ENCODE measurements at regions not wholly inside any gene's neighbourhood (a gene's known extent, or its start where the extent isn't known, plus 50 kb on each side); places are given as distances from the start of the nearest gene placed in this dataset.
A peak's percentile ranks its signal among the peaks of the same experiment; 100 is the strongest.

DNA sequence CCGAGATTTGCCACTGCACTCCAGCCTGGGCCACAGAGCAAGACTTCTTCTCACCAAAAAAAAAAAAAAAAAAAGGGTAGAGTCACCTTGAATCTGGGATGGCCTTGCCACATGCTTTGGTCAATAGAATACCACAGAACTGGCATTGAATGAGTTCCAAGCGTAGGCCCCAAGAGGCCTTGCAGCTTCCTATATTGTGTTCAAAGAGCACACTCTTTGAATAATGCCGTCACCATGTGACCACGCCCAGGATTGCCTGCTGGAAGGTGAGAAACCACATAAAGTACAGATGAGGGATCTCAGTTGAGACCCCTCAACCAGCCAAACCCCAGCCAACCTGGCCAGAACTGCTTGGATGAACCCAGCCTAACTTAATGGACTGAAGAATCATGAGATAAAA lies 239.2 kb upstream of the AMIGO2 start:
- TF ChIP-seq, protein P1, sequence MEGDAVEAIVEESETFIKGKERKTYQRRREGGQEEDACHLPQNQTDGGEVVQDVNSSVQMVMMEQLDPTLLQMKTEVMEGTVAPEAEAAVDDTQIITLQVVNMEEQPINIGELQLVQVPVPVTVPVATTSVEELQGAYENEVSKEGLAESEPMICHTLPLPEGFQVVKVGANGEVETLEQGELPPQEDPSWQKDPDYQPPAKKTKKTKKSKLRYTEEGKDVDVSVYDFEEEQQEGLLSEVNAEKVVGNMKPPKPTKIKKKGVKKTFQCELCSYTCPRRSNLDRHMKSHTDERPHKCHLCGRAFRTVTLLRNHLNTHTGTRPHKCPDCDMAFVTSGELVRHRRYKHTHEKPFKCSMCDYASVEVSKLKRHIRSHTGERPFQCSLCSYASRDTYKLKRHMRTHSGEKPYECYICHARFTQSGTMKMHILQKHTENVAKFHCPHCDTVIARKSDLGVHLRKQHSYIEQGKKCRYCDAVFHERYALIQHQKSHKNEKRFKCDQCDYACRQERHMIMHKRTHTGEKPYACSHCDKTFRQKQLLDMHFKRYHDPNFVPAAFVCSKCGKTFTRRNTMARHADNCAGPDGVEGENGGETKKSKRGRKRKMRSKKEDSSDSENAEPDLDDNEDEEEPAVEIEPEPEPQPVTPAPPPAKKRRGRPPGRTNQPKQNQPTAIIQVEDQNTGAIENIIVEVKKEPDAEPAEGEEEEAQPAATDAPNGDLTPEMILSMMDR (IDR thresholded peaks at IDR 0.05; ENCODE audit: extremely low read depth, insufficient read depth, missing control alignments) = no peak
- DNase-seq (ENCODE audit: low spot score) = no peak
- in situ Hi-C loops (cut with MboI; ENCODE audit: low pct_unique_long_range_greater_than_20kb, low sequenced_read_pairs, unreplicated experiment) = loop anchor here (25.0 kb wide), 1 partner anchor 282 kb away; no protein-coding TSS in a partner anchor

DNA sequence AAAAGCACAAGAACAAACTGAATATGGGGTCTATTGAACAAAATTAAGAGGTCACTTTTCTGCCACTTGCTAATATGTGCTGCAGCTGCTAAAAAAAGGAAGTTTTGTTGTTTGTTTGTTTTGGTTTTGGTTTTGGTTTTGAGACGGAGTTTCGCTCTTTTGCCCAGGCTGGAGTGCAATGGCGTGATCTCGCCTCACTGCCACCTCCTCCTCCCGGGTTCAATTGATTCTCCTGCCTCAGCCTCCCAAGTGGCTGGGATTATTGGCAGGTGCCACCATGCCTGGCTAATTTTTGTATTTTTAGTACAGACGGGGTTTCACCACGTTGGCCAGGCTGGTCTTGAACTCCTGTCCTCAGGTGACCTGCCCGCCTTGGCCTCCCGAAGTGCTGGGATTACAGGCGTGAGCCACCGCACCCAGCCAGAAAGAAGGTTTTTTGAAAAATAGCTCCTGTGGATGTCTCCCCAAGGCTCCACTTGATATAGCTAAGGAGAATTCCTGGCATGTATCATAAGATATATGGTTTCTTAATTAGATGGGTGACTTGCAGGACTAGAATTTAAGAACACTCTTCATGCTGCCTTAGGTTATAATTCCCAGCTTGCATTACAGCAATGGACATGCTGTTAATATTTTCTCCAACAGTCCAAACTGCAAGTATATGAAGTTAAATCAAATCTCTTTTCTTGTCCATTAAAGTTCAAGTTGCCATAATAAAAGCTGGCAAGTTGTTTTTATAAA lies 237.6 kb upstream of the AMIGO2 start:
- no peak for DNase-seq (ENCODE audit: low spot score)
- TF ChIP-seq, protein P1 (IDR thresholded peaks at IDR 0.05; ENCODE audit: extremely low read depth, insufficient read depth, missing control alignments) = no peak
- in situ Hi-C loops (cut with MboI; ENCODE audit: low pct_unique_long_range_greater_than_20kb, low sequenced_read_pairs, unreplicated experiment) = loop anchor here (25.0 kb wide), 1 partner anchor 280 kb away; no protein-coding TSS in a partner anchor

- no peak for DNase-seq (ENCODE audit: low spot score)
- TF ChIP-seq, protein P1 (IDR thresholded peaks at IDR 0.05; ENCODE audit: extremely low read depth, insufficient read depth, missing control alignments) = no peak
- in situ Hi-C loops (cut with MboI; ENCODE audit: low pct_unique_long_range_greater_than_20kb, low sequenced_read_pairs, unreplicated experiment) = loop anchor here (25.0 kb wide), 1 partner anchor 279 kb away; no protein-coding TSS in a partner anchor
Measured at GRCh38 chr12:47316609-47317049, 236.9 kb upstream of the AMIGO2 start.

GRCh38 chr12:47314996-47315395 lies 235.2 kb upstream of the AMIGO2 start:
- TF ChIP-seq, protein P1 (IDR thresholded peaks at IDR 0.05; ENCODE audit: extremely low read depth, insufficient read depth, missing control alignments) = no peak
- DNase-seq (ENCODE audit: low spot score) = no peak
- in situ Hi-C loops (cut with MboI; ENCODE audit: low pct_unique_long_range_greater_than_20kb, low sequenced_read_pairs, unreplicated experiment) = loop anchor here (25.0 kb wide), 1 partner anchor 278 kb away; no protein-coding TSS in a partner anchor

DNA sequence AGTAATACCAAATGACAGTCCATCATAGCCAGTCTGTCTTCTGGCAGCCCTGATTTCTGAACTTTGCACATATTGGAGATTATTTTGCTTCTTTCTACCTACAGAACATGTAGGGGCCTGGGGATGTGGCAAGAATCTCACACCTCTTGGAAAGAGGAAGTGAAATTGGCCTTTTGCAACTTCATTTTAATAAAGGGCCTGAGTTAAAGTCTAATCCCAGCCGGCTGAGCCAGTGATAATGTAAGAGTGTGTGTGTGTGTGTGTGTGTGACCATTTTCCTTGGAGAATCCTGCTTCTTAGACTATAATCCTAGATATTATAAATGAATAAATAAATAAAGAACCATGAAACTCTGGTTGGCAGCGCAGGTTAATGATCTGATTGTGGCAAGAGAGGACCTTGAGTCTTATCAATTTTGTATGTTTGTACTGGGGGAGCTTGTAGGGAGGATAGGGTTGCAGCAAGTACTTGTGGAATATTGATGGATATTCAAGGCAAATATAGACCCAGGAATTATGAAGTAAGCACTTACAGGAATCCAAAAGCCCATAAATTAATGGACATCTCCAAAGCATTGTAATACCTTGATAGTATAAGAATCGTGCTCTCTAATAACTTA lies 233.2 kb upstream of the AMIGO2 start:
- TF ChIP-seq, protein P1 (IDR thresholded peaks at IDR 0.05; ENCODE audit: extremely low read depth, insufficient read depth, missing control alignments) = no peak
- in situ Hi-C loops (cut with MboI; ENCODE audit: low pct_unique_long_range_greater_than_20kb, low sequenced_read_pairs, unreplicated experiment) = loop anchor here (25.0 kb wide), 1 partner anchor 276 kb away; no protein-coding TSS in a partner anchor
- DNase-seq (ENCODE audit: low spot score) = peak; percentile 52

DNA sequence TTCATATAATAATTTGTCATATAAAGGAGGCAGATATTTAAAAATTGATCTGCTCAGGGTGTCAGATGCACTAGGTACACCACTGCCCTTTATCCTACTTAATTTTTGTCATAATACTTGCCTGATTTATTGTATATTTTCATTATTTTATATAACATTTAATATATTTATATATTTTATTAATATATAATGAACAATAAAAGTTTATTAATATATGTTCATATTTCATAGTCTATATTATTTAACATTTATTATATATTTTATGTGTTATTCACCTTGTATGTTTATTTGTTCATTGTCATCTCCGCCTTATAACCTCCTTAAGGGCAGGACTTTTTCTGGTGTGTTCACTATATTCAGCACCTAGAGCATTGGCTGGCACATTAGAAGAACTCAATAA lies 232.4 kb upstream of the AMIGO2 start:
- DNase-seq (ENCODE audit: low spot score) = no peak
- TF ChIP-seq, protein P1 (IDR thresholded peaks at IDR 0.05; ENCODE audit: extremely low read depth, insufficient read depth, missing control alignments) = no peak
- in situ Hi-C loops (cut with MboI; ENCODE audit: low pct_unique_long_range_greater_than_20kb, low sequenced_read_pairs, unreplicated experiment) = loop anchor here (25.0 kb wide), 1 partner anchor 275 kb away; no protein-coding TSS in a partner anchor

Data from GM13977 (cell line).